GM23338 (cell line): ENCODE measurements at regions not wholly inside any gene's neighbourhood (a gene's known extent, or its start where the extent isn't known, plus 50 kb on each side); places are given as distances from the start of the nearest gene placed in this dataset.

Experiments used
- ATAC-seq: fragments of 200-7000 bp; cut with Tn5 transposase; 3 replicates; pipeline ENCODE4 v1.9.1; 2020
- DNase-seq: peaks from one replicate; pipeline ENCODE4 v3.0.0-alpha.2; 2015; ENCODE audit warnings: low spot score
- H2AFZ ChIP-seq: fragments of 200-600 bp; sonication (generic); 2 replicates; pipeline ENCODE4 v1.8.0; 2016; ENCODE audit warnings: antibody characterized with exemption, mild to moderate bottlenecking, moderate library complexity
- H3F3A ChIP-seq: fragments of 200-600 bp; sonication (generic); replicated peaks from 2 replicates; pipeline ENCODE4 v1.8.0; 2017; ENCODE audit warnings: antibody characterized with exemption, mixed run types, low read depth
- H3K27ac ChIP-seq: fragments of 200-600 bp; sonication (generic); 2 replicates; pipeline ENCODE4 v1.6.1; 2016; ENCODE audit warnings: low read depth
- H3K27me3 ChIP-seq: fragments of 200-600 bp; sonication (generic); 2 replicates; pipeline ENCODE4 v1.8.0; 2016; ENCODE audit warnings: mild to moderate bottlenecking, mixed run types, moderate library complexity; ENCODE audit not compliant: insufficient read depth
- H3K36me3 ChIP-seq: fragments of 200-600 bp; sonication (generic); 2 replicates; pipeline ENCODE4 v1.8.0; 2016; ENCODE audit warnings: mild to moderate bottlenecking; ENCODE audit not compliant: insufficient read depth
- H3K4me1 ChIP-seq: fragments of 200-600 bp; sonication (generic); 2 replicates; pipeline ENCODE4 v1.8.0; 2016; ENCODE audit warnings: mild to moderate bottlenecking, moderate library complexity; ENCODE audit not compliant: insufficient read depth
- H3K4me2 ChIP-seq: fragments of 200-600 bp; sonication (generic); 2 replicates; pipeline ENCODE4 v1.7.1; 2017; ENCODE audit warnings: mixed run types
- H3K4me3 ChIP-seq: fragments of 200-600 bp; sonication (generic); 2 replicates; pipeline ENCODE4 v1.6.1; 2016; ENCODE audit warnings: mixed run types
- H3K79me2 ChIP-seq: fragments of 200-600 bp; sonication (generic); replicated peaks from 2 replicates; pipeline ENCODE4 v1.8.0; 2017; ENCODE audit warnings: mild to moderate bottlenecking; ENCODE audit not compliant: insufficient read depth
- H3K9me2 ChIP-seq: fragments of 200-600 bp; sonication (generic); 2 replicates; pipeline ENCODE4 v1.8.0; 2017; ENCODE audit not compliant: insufficient read depth
- H4K20me1 ChIP-seq: fragments of 200-600 bp; sonication (generic); replicated peaks from 2 replicates; pipeline ENCODE4 v1.8.0; 2017; ENCODE audit warnings: mild to moderate bottlenecking; ENCODE audit not compliant: insufficient read depth
- H3K27ac Mint-ChIP-seq: 2 replicates; pipeline ENCODE4 v1.8.0; 2020; ENCODE audit warnings: inconsistent platforms, mild to moderate bottlenecking, moderate library complexity, mixed read lengths
- H3K27me3 Mint-ChIP-seq: 3 replicates; pipeline ENCODE4 v1.8.0; 2022; ENCODE audit warnings: low read depth, mild to moderate bottlenecking, moderate library complexity, mixed read lengths, inconsistent platforms; ENCODE audit not compliant: insufficient read depth, poor library complexity
- H3K36me3 Mint-ChIP-seq: 3 replicates; pipeline ENCODE4 v1.8.0; 2021; ENCODE audit warnings: low read depth, mild to moderate bottlenecking, inconsistent platforms, moderate library complexity, mixed read lengths
- H3K4me1 Mint-ChIP-seq: 3 replicates; pipeline ENCODE4 v1.8.0; 2020; ENCODE audit warnings: mild to moderate bottlenecking, inconsistent platforms, mixed read lengths
- H3K4me3 Mint-ChIP-seq: 3 replicates; pipeline ENCODE4 v1.8.0; 2021; ENCODE audit warnings: moderate library complexity, mild to moderate bottlenecking, inconsistent platforms, mixed read lengths
- H3K9me3 Mint-ChIP-seq: 3 replicates; pipeline ENCODE4 v1.8.0; 2020; ENCODE audit warnings: moderate library complexity, mild to moderate bottlenecking, inconsistent platforms, mixed read lengths
- CREB1 ChIP-seq: fragments of 250-450 bp; sonication (Bioruptor Pico); IDR thresholded peaks from 2 replicates; pipeline ENCODE4 v1.5.0; 2020; ENCODE audit warnings: low read depth, mild to moderate bottlenecking, moderate library complexity
- EZH2 ChIP-seq: fragments of 200-600 bp; sonication (generic); IDR thresholded peaks from one replicate; pipeline ENCODE4 v1.8.0; 2017; ENCODE audit warnings: antibody characterized with exemption, mild to moderate bottlenecking, low read depth; ENCODE audit not compliant: unreplicated experiment
- EZH2phosphoT487 ChIP-seq: fragments of 200-600 bp; sonication (generic); IDR thresholded peaks from one replicate; pipeline ENCODE4 v1.8.1; 2018; ENCODE audit warnings: antibody characterized with exemption; ENCODE audit not compliant: unreplicated experiment
- JUNB ChIP-seq: IDR thresholded peaks from one replicate; pipeline ENCODE4 v1.6.1; 2016; ENCODE audit warnings: antibody characterized with exemption; ENCODE audit not compliant: unreplicated experiment
- NANOG ChIP-seq: IDR thresholded peaks from 2 replicates; pipeline ENCODE4 v1.6.1; 2016; ENCODE audit warnings: antibody characterized with exemption, borderline replicate concordance
- POLR2AphosphoS5 ChIP-seq: IDR thresholded peaks from 2 replicates; pipeline ENCODE4 v1.6.1; 2016; ENCODE audit warnings: antibody characterized with exemption, low read depth
- STAT1 ChIP-seq: IDR thresholded peaks from one replicate; pipeline ENCODE4 v1.6.1; 2016; ENCODE audit warnings: antibody characterized with exemption; ENCODE audit not compliant: unreplicated experiment
- ZNF114 ChIP-seq: fragments of 250-450 bp; sonication (Bioruptor Pico); IDR thresholded peaks from 2 replicates; pipeline ENCODE4 v1.5.0; 2020; ENCODE audit warnings: mild to moderate bottlenecking, moderate library complexity
- ZNF331 ChIP-seq: fragments of 250-450 bp; sonication (Bioruptor Pico); IDR thresholded peaks from 2 replicates; pipeline ENCODE4 v1.5.0; 2020; ENCODE audit warnings: low read depth, mild to moderate bottlenecking, moderate library complexity
- TF ChIP-seq, protein P1 (sequence below): fragments of 250-450 bp; sonication (Bioruptor Pico); IDR thresholded peaks from 2 replicates; pipeline ENCODE4 v1.5.0; 2020; ENCODE audit warnings: mild to moderate bottlenecking, moderate library complexity
- TF ChIP-seq, protein P2 (sequence below): IDR thresholded peaks from one replicate; pipeline ENCODE4 v1.6.1; 2018; ENCODE audit warnings: antibody characterized with exemption; ENCODE audit not compliant: unreplicated experiment
- TF ChIP-seq, protein P3 (sequence below), 2 experiments: fragments of 200-600 bp in 1 of 2; sonication (generic) in 1 of 2; conservative IDR thresholded peaks; 2 replicates each; pipeline versions ENCODE4 v1.5.1 to v1.6.1; 2016 to 2017; ENCODE audit warnings: antibody characterized with exemption in 2 of 2, low read depth in 2 of 2, mild to moderate bottlenecking in 2 of 2, moderate library complexity in 1 of 2
- TF ChIP-seq, protein P4 (sequence below): IDR thresholded peaks from 2 replicates; pipeline ENCODE4 v1.6.1; 2016; ENCODE audit warnings: antibody characterized with exemption

DNA sequence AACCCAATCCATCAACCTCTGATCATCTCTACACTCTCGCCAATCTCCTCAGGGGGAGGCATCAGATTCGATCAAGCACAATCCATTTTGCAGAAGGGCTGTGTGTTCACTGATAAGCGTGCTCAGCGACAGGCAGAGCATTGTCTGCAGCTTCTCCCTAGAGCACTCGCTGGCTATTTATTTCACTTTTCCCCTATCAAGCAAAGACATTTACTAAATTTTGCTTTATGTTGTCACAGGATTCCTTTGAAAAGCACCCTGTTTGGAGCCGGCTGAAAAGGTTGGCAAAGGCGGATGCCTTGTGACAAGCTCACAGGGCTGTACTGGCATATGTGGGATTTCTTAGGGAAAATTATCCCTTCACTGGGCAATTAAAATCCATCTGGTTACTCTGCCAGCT is 1381.5 kb upstream of the TENM4 start:
- Mint-ChIP-seq H3K27ac (no peak overlapping the region), H3K36me3 (no peaks in the 10 kb centered on the region), H3K9me3 (no peaks in the 10 kb centered on the region), H3K4me3 (no peak overlapping the region), H3K4me1 (peaks cover under 1% of the 10 kb centered on the region; the same call in 2 of the 3 replicates), H3K27me3 (no peaks in the 10 kb centered on the region)
- Histone ChIP-seq H3K4me1 (no peaks in the 10 kb centered on the region), H3K4me2 (no peak overlapping the region), H3K36me3 (no peaks in the 10 kb centered on the region), H3K27ac (no peak overlapping the region), H2AFZ (peak overlapping the region; percentile 67; the same call in 1 of the 2 replicates), H3K27me3 (no peaks in the 10 kb centered on the region), H4K20me1 (no peaks in the 10 kb centered on the region), H3F3A (no peaks in the 10 kb centered on the region), H3K79me2 (no peaks in the 10 kb centered on the region), H3K9me2 (no peaks in the 10 kb centered on the region), H3K4me3 (no peak overlapping the region)
- DNase-seq, result no peak
- TF ChIP-seq, protein P1, sequence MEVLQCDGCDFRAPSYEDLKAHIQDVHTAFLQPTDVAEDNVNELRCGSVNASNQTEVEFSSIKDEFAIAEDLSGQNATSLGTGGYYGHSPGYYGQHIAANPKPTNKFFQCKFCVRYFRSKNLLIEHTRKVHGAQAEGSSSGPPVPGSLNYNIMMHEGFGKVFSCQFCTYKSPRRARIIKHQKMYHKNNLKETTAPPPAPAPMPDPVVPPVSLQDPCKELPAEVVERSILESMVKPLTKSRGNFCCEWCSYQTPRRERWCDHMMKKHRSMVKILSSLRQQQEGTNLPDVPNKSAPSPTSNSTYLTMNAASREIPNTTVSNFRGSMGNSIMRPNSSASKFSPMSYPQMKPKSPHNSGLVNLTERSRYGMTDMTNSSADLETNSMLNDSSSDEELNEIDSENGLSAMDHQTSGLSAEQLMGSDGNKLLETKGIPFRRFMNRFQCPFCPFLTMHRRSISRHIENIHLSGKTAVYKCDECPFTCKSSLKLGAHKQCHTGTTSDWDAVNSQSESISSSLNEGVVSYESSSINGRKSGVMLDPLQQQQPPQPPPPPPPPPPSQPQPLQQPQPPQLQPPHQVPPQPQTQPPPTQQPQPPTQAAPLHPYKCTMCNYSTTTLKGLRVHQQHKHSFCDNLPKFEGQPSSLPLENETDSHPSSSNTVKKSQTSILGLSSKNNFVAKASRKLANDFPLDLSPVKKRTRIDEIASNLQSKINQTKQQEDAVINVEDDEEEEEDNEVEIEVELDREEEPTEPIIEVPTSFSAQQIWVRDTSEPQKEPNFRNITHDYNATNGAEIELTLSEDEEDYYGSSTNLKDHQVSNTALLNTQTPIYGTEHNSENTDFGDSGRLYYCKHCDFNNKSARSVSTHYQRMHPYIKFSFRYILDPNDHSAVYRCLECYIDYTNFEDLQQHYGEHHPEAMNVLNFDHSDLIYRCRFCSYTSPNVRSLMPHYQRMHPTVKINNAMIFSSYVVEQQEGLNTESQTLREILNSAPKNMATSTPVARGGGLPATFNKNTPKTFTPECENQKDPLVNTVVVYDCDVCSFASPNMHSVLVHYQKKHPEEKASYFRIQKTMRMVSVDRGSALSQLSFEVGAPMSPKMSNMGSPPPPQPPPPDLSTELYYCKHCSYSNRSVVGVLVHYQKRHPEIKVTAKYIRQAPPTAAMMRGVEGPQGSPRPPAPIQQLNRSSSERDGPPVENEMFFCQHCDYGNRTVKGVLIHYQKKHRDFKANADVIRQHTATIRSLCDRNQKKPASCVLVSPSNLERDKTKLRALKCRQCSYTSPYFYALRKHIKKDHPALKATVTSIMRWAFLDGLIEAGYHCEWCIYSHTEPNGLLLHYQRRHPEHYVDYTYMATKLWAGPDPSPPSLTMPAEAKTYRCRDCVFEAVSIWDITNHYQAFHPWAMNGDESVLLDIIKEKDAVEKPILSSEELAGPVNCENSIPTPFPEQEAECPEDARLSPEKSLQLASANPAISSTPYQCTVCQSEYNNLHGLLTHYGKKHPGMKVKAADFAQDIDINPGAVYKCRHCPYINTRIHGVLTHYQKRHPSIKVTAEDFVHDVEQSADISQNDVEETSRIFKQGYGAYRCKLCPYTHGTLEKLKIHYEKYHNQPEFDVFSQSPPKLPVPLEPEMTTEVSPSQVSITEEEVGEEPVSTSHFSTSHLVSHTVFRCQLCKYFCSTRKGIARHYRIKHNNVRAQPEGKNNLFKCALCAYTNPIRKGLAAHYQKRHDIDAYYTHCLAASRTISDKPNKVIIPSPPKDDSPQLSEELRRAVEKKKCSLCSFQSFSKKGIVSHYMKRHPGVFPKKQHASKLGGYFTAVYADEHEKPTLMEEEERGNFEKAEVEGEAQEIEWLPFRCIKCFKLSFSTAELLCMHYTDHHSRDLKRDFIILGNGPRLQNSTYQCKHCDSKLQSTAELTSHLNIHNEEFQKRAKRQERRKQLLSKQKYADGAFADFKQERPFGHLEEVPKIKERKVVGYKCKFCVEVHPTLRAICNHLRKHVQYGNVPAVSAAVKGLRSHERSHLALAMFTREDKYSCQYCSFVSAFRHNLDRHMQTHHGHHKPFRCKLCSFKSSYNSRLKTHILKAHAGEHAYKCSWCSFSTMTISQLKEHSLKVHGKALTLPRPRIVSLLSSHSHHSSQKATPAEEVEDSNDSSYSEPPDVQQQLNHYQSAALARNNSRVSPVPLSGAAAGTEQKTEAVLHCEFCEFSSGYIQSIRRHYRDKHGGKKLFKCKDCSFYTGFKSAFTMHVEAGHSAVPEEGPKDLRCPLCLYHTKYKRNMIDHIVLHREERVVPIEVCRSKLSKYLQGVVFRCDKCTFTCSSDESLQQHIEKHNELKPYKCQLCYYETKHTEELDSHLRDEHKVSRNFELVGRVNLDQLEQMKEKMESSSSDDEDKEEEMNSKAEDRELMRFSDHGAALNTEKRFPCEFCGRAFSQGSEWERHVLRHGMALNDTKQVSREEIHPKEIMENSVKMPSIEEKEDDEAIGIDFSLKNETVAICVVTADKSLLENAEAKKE, result no peak
- no peak for TF ChIP-seq EZH2
- no peak for TF ChIP-seq JUNB
- TF ChIP-seq, protein P2, sequence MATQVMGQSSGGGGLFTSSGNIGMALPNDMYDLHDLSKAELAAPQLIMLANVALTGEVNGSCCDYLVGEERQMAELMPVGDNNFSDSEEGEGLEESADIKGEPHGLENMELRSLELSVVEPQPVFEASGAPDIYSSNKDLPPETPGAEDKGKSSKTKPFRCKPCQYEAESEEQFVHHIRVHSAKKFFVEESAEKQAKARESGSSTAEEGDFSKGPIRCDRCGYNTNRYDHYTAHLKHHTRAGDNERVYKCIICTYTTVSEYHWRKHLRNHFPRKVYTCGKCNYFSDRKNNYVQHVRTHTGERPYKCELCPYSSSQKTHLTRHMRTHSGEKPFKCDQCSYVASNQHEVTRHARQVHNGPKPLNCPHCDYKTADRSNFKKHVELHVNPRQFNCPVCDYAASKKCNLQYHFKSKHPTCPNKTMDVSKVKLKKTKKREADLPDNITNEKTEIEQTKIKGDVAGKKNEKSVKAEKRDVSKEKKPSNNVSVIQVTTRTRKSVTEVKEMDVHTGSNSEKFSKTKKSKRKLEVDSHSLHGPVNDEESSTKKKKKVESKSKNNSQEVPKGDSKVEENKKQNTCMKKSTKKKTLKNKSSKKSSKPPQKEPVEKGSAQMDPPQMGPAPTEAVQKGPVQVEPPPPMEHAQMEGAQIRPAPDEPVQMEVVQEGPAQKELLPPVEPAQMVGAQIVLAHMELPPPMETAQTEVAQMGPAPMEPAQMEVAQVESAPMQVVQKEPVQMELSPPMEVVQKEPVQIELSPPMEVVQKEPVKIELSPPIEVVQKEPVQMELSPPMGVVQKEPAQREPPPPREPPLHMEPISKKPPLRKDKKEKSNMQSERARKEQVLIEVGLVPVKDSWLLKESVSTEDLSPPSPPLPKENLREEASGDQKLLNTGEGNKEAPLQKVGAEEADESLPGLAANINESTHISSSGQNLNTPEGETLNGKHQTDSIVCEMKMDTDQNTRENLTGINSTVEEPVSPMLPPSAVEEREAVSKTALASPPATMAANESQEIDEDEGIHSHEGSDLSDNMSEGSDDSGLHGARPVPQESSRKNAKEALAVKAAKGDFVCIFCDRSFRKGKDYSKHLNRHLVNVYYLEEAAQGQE, result no peak
- TF ChIP-seq ZNF331 (CRISPR knock-in tag), result no peak
- TF ChIP-seq STAT1, result no peak
- no peak for TF ChIP-seq POLR2AphosphoS5
- TF ChIP-seq EZH2phosphoT487, result no peak
- TF ChIP-seq NANOG, result no peak
- TF ChIP-seq, protein P3, sequence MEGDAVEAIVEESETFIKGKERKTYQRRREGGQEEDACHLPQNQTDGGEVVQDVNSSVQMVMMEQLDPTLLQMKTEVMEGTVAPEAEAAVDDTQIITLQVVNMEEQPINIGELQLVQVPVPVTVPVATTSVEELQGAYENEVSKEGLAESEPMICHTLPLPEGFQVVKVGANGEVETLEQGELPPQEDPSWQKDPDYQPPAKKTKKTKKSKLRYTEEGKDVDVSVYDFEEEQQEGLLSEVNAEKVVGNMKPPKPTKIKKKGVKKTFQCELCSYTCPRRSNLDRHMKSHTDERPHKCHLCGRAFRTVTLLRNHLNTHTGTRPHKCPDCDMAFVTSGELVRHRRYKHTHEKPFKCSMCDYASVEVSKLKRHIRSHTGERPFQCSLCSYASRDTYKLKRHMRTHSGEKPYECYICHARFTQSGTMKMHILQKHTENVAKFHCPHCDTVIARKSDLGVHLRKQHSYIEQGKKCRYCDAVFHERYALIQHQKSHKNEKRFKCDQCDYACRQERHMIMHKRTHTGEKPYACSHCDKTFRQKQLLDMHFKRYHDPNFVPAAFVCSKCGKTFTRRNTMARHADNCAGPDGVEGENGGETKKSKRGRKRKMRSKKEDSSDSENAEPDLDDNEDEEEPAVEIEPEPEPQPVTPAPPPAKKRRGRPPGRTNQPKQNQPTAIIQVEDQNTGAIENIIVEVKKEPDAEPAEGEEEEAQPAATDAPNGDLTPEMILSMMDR (conservative IDR thresholded peaks at IDR 0.05; ENCODE audit: low read depth in 2 of 2), result no peak
- TF ChIP-seq ZNF114 (CRISPR knock-in tag), result no peak
- TF ChIP-seq CREB1 (CRISPR knock-in tag), result no peak
- TF ChIP-seq, protein P4, sequence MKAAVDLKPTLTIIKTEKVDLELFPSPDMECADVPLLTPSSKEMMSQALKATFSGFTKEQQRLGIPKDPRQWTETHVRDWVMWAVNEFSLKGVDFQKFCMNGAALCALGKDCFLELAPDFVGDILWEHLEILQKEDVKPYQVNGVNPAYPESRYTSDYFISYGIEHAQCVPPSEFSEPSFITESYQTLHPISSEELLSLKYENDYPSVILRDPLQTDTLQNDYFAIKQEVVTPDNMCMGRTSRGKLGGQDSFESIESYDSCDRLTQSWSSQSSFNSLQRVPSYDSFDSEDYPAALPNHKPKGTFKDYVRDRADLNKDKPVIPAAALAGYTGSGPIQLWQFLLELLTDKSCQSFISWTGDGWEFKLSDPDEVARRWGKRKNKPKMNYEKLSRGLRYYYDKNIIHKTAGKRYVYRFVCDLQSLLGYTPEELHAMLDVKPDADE, result no peak
- no peak for ATAC-seq
